AG04449 (cell line): ENCODE measurements at regions not wholly inside any gene's neighbourhood (a gene's known extent, or its start where the extent isn't known, plus 50 kb on each side); places are given as distances from the start of the nearest gene placed in this dataset.

Experiments used
- CTCF ChIA-PET: fragments of 350-600 bp; formaldehyde crosslinking; extraction: SDS; loops from one replicate; lab custom pipeline; 2021; ENCODE audit warnings: antibody characterized with exemption; lab: Yijun Ruan, JAX
- POLR2A ChIA-PET: fragments of 400-600, 350-600 bp; formaldehyde crosslinking; extraction: SDS; loops from one replicate; lab custom pipeline; 2020; ENCODE audit warnings: antibody characterized with exemption, inconsistent platforms; lab: Yijun Ruan, JAX
- DNase-seq: peaks from one replicate; pipeline ENCODE4 v3.0.0-alpha.2; 2010; ENCODE audit warnings: low read depth, low spot score
- H3K4me3 ChIP-seq: 2 replicates; pipeline ENCODE4 v1.5.1; 2011; ENCODE audit warnings: low read depth, mild to moderate bottlenecking, control low read depth, low read length
- TF ChIP-seq, protein P1 (sequence below): IDR thresholded peaks from one replicate; pipeline ENCODE4 v1.5.1; 2011; ENCODE audit warnings: mild to moderate bottlenecking, moderate library complexity, low read length, control low read depth, inconsistent platforms; ENCODE audit not compliant: insufficient read depth; ENCODE audit errors: missing control alignments

DNA sequence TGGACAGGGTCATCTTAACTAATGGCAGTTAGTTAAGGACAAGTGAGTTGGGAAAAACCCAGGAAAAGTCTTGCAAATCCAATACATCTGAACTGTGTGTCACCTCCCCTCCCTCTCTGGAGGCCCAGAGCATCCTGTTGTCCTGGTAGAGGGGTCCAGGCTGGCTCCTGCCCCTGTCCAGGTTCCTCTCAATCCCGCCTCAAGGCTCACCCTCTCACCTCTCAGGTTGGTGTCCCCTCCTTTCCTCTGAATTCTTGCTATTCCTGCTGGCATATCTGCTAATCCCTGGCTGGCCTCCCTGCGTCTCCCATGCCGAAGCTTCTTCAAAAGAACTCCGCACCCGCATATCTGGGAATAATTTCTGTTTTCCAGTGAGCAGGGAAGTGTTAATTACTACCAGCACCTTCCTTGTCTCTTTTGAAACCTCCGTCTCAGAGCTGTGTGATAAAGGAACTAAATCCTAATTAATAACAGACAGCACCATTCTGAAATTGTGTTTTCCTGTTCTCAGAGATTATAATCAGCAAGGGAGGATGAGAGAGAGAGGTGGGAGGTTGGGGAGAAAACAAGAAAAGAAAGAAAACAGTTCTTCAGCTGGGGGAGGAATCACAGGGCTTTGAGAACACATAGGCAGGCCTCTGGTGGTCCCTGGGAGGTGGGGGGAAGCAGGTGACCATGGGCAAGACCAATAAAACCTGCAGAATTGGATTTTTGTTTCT lies 568.0 kb downstream of the PTPRU start:
- POLR2A ChIA-PET: no interaction called here
- TF ChIP-seq, protein P1, sequence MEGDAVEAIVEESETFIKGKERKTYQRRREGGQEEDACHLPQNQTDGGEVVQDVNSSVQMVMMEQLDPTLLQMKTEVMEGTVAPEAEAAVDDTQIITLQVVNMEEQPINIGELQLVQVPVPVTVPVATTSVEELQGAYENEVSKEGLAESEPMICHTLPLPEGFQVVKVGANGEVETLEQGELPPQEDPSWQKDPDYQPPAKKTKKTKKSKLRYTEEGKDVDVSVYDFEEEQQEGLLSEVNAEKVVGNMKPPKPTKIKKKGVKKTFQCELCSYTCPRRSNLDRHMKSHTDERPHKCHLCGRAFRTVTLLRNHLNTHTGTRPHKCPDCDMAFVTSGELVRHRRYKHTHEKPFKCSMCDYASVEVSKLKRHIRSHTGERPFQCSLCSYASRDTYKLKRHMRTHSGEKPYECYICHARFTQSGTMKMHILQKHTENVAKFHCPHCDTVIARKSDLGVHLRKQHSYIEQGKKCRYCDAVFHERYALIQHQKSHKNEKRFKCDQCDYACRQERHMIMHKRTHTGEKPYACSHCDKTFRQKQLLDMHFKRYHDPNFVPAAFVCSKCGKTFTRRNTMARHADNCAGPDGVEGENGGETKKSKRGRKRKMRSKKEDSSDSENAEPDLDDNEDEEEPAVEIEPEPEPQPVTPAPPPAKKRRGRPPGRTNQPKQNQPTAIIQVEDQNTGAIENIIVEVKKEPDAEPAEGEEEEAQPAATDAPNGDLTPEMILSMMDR: no peak
- CTCF ChIA-PET: interaction anchor here (1.2 to 2.8 kb wide), 2 partner anchors 11 to 14 kb away, joined by 3 to 18 read pairs; no protein-coding TSS in a partner anchor
- H3K4me3 ChIP-seq: no peak overlapping the region
- DNase-seq: no peak

DNA sequence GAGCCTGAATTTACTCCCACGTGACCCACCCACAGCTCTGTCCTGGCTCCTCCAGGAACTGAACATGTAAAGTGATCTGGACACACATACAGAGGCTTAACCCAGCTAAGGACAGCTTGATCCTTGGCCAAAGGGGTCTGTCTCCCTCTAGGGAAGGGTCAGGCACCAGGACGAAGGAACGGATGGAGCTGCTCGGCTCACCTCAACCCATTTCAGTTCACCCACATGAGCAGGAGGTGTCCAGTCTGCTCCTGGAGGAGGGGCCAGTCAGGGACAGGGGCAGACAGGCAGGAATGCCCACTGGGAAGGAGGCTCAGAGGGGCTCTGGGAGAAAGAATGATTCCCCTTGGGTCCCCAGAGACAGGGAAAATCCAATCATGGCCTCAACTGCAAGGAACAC lies 567.2 kb downstream of the PTPRU start:
- no peak overlapping the region for H3K4me3 ChIP-seq
- TF ChIP-seq, protein P1: no peak
- no peak for DNase-seq
- POLR2A ChIA-PET: no interaction called here
- CTCF ChIA-PET: interaction anchor here (2.8 kb wide), 1 partner anchor 10 kb away, joined by 18 read pairs; no protein-coding TSS in a partner anchor

DNA sequence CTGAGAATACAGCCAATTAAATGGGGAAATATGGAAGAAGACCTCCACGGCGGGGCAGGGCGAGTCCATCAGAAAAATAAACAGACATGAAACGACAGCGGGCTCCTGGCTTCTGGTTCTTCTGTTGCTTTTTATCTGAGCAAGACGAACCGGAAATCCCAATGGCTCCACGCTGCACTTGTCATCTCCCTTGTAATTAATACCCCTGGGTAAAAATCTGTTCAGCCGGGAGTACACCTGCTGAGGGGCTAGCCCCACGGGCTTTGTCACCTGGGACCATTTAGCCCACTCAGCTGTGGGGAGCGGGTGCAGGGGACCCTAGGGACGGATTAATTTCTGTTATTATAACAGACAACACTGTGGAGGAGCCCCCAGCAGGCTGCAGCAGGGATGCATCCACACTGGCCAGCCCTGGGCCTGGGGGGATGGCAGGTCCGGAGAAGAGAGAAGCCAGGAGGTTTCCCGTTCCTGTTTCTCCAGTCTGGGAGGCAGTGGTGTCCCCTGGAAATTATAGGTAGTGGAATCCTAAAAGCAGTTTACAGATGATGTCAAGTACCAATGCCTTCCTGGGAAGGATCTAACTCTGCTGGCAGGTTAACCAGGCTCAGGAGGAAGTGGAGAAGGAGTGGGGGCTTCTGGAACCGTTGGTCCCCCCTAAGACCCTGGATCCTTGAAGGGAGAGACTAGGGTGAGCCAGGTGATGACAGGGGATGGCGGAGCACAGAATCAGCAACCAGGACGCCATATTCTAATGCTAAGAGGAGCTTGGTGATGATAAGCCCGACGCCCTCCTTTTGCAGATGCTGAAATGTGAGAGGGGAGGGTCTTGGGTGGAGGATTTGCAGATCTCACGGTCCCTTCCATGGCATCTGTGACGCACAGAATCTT lies 566.1 kb downstream of the PTPRU start:
- DNase-seq: no peak
- CTCF ChIA-PET: interaction anchor here (2.8 kb wide), 1 partner anchor 9 kb away, joined by 18 read pairs; no protein-coding TSS in a partner anchor
- H3K4me3 ChIP-seq: no peak overlapping the region
- POLR2A ChIA-PET: no interaction called here
- TF ChIP-seq, protein P1: no peak

DNA sequence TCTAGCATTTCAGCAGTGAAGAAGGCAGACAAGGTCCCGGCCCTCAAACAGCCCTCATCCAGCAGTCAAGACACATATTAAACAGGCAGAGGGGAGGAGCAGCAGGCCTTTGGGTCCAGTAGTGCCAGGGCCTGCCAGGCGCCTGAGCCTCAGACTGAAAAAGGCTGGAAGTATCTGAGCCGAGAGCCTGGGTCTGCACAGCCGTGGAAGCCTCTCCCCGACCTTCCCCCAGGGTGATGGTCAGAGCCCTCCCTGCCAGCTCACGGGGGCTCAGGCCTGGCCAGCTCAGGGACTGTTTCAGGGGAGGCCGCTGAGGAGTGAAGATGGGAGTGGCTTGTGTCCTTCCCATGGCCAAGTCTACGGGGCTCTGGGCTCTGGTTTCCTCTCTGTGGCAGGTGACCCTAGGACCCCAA lies 565.2 kb downstream of the PTPRU start:
- DNase-seq: no peak
- TF ChIP-seq, protein P1: no peak
- no peak overlapping the region for H3K4me3 ChIP-seq
- ChIA-PET CTCF (no interaction called here), POLR2A (no interaction called here)

DNA sequence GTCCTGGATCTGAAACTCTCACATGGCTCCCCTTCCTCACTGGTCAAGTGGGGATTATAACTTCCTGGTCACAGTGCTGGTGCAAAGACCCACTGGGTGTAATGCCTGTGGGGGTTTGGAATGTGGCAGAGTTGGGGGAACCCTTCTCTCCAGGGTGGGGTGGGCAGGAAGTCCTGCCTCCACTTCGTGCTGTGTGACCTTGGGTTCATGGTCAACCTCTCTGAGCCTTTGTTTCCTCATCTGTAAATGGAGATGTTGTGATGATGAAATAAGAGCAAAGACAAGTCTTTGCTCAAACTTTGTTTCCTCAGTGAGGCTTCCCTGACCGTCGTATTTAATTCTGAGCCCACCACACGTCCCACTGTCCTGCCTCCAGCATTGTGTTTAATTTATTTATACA lies 564.7 kb downstream of the PTPRU start:
- TF ChIP-seq, protein P1: no peak
- POLR2A ChIA-PET: no interaction called here
- no peak overlapping the region for H3K4me3 ChIP-seq
- CTCF ChIA-PET: no interaction called here
- DNase-seq: no peak

DNA sequence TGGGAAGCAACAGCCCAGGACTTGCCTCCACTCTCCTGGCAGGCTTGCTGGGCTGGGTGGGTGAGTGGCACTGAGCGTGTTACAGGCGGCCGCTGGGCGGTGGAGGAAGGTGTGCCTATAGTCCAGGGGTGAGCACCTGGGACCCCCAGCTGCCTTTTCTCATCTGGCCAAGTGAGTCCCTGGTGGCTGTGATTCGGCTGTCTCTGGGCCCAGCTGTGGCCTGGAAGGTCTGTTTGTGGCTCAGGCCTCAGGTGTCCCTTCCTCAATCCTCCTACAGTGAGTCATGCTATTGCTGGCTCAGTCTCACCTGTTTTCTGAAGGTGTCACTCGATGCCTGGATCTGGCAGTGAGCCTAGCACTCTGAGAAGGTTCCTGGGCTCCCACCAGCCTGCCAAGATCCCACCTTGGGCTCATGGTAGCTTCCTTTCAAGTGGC lies 564.2 kb downstream of the PTPRU start:
- ChIA-PET POLR2A (no interaction called here), CTCF (no interaction called here)
- DNase-seq: no peak
- H3K4me3 ChIP-seq: no peak overlapping the region
- TF ChIP-seq, protein P1: no peak
